Panc1 (cell line): ENCODE measurements at regions not wholly inside any gene's neighbourhood (a gene's known extent, or its start where the extent isn't known, plus 50 kb on each side); places are given as distances from the start of the nearest gene placed in this dataset.

Experiments
- CTCF ChIP-seq: fragments of 450-650 bp; IDR thresholded peaks from 2 replicates; pipeline ENCODE4 v1.5.1; 2017; ENCODE audit warnings: mild to moderate bottlenecking
- POLR2AphosphoS5 ChIP-seq: IDR thresholded peaks from 2 replicates; pipeline ENCODE4 v1.6.1; 2012; ENCODE audit warnings: mild to moderate bottlenecking, low read depth, low read length, moderate library complexity
- SIN3A ChIP-seq: IDR thresholded peaks from 2 replicates; pipeline ENCODE4 v1.6.1; 2012; ENCODE audit warnings: low read depth, mild to moderate bottlenecking, low read length, moderate library complexity, borderline replicate concordance; ENCODE audit not compliant: insufficient read depth
- TF ChIP-seq, protein P1 (sequence below), 2 experiments: IDR thresholded peaks; 2 replicates each; pipeline ENCODE4 v1.6.1; 2011 to 2012; ENCODE audit warnings: low read depth in 2 of 2, control low read depth in 1 of 2, low read length in 1 of 2, mild to moderate bottlenecking in 1 of 2, moderate library complexity in 1 of 2; ENCODE audit not compliant: insufficient read depth in 1 of 2

- TF ChIP-seq CTCF: no peak
- TF ChIP-seq POLR2AphosphoS5: no peak
- TF ChIP-seq SIN3A: no peak
- TF ChIP-seq, protein P1, sequence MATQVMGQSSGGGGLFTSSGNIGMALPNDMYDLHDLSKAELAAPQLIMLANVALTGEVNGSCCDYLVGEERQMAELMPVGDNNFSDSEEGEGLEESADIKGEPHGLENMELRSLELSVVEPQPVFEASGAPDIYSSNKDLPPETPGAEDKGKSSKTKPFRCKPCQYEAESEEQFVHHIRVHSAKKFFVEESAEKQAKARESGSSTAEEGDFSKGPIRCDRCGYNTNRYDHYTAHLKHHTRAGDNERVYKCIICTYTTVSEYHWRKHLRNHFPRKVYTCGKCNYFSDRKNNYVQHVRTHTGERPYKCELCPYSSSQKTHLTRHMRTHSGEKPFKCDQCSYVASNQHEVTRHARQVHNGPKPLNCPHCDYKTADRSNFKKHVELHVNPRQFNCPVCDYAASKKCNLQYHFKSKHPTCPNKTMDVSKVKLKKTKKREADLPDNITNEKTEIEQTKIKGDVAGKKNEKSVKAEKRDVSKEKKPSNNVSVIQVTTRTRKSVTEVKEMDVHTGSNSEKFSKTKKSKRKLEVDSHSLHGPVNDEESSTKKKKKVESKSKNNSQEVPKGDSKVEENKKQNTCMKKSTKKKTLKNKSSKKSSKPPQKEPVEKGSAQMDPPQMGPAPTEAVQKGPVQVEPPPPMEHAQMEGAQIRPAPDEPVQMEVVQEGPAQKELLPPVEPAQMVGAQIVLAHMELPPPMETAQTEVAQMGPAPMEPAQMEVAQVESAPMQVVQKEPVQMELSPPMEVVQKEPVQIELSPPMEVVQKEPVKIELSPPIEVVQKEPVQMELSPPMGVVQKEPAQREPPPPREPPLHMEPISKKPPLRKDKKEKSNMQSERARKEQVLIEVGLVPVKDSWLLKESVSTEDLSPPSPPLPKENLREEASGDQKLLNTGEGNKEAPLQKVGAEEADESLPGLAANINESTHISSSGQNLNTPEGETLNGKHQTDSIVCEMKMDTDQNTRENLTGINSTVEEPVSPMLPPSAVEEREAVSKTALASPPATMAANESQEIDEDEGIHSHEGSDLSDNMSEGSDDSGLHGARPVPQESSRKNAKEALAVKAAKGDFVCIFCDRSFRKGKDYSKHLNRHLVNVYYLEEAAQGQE (IDR thresholded peaks at IDR 0.05; ENCODE audit: insufficient read depth in 1 of 2, low read depth in 2 of 2, low read length in 1 of 2): no peak
Measured at GRCh38 chr1:189623336-189623735, 854.3 kb downstream of the BRINP3 start.
